GM19023 (cell line): ENCODE measurements at regions not wholly inside any gene's neighbourhood (a gene's known extent, or its start where the extent isn't known, plus 50 kb on each side); places are given as distances from the start of the nearest gene placed in this dataset.

Source experiments
- ATAC-seq: cut with Tn5 transposase; IDR thresholded peaks from one replicate; pipeline ENCODE4 v1.9.1; 2021; ENCODE audit warnings: mild to moderate bottlenecking, moderate library complexity; ENCODE audit not compliant: unreplicated experiment

DNA sequence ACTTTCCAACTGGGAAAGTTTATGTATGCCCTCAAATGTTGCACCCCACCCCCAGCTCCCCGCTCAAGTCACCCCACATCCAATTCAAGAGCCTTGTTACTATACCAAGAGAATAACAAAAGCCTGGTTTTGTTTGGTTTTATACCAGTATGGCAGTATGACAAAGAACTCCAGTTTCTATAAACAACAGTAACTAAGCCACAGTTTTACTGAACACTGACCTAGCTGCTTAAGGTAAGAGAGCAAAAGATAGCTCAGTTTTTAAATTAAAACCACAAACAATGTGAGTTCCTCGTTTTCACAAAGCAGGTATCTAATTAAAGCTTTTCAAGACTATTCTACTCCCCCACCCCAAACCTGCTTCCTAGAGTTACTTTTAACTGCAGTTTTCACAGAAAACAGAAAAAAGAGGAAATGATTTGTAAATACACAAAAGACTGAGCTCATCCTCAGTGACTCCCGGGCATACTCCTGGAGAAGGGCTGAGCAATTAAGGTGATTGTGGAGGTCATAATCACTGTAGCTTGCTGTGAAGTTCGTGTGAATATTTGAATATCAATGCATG is 59.3 kb upstream of the LHX8 start:
- ATAC-seq, result no peak

- no peak for ATAC-seq
Observed at GRCh38 chr1:75079538-75080290, 54.5 kb upstream of the LHX8 start.

GRCh38 chr1:75083223-75083622 is 51.0 kb upstream of the LHX8 start:
- ATAC-seq, result no peak

DNA sequence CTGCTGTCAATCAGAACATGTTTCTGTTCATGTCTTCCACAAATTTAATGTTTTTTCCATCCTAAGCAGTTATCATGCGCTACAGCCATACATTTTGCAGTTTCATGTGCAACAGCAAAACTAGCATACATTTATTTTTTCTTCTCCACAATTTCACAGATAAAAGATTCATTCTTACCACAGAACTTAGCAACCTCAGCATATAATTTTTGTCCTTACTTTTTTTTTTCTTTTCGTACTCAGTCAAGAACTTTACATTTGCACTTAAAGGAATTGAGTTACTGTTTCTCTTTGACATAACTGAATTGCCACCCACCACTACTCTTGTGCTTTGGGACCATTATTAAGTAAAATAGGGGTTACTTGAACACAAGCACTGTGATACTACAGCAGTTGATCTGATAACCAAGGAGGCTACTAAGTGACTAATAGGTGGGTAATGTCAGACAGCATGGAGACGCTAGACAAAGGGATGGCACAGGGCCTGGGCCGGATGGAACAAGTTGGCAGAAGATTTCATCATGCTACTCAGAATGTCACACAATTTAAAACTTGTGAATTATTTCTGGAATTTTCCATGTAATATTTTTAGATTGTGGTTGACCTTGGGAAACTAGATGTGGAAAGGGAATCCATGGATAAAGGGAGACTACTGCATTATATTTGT is 50.2 kb upstream of the LHX8 start:
- no peak for ATAC-seq
